IMR-90 (cell line): ENCODE measurements at regions not wholly inside any gene's neighbourhood (a gene's known extent, or its start where the extent isn't known, plus 50 kb on each side); places are given as distances from the start of the nearest gene placed in this dataset.

Experiments used
- ATAC-seq: fragments of 200-7000 bp; cut with Tn5 transposase; 2 replicates; pipeline ENCODE4 v1.9.1; 2020; ENCODE audit warnings: low read depth, mild to moderate bottlenecking, moderate library complexity
- BruUV-seq: library from RNA; stranded (reverse); fragments of 400-500 nt; replicated peaks from 2 replicates; lab custom pipeline; 2021; lab: Mats Ljungman, UMichigan
- CTCF ChIA-PET: fragments of 300-600 bp; formaldehyde crosslinking; extraction: SDS; loops from one replicate; lab custom pipeline; 2021; ENCODE audit warnings: antibody characterized with exemption; lab: Yijun Ruan, JAX
- POLR2A ChIA-PET: fragments of 300-600 bp; sonication (Branson Sonifier 250); formaldehyde crosslinking; loops from one replicate; lab custom pipeline; 2022; ENCODE audit warnings: antibody characterized with exemption; ENCODE audit not compliant: unreplicated experiment; lab: Charles Lee
- DNase-seq: peaks from one replicate; pipeline ENCODE4 v3.0.0; 2013
- H2AFZ ChIP-seq: replicated peaks from 2 replicates; pipeline ENCODE3; 2013; ENCODE audit warnings: low read length, mild to moderate bottlenecking; ENCODE audit not compliant: poor library complexity
- H2AK5ac ChIP-seq: 2 replicates; pipeline ENCODE4 v1.6.1; 2013; ENCODE audit warnings: low read depth, low read length, inconsistent platforms
- H2AK9ac ChIP-seq: replicated peaks from 2 replicates; pipeline ENCODE3; 2013; ENCODE audit warnings: mild to moderate bottlenecking, low read depth, low read length, moderate library complexity; ENCODE audit not compliant: poor library complexity
- H2BK120ac ChIP-seq: 2 replicates; pipeline ENCODE4 v1.6.1; 2013; ENCODE audit warnings: low read depth, low read length, inconsistent platforms
- H2BK15ac ChIP-seq: 3 replicates; pipeline ENCODE4 v1.6.1; 2013; ENCODE audit warnings: low read depth, low read length, inconsistent platforms
- H2BK20ac ChIP-seq: 2 replicates; pipeline ENCODE4 v1.6.1; 2013; ENCODE audit warnings: low read depth, mild to moderate bottlenecking, inconsistent platforms, low read length, moderate library complexity
- H2BK5ac ChIP-seq: 2 replicates; pipeline ENCODE4 v1.6.1; 2013; ENCODE audit warnings: mild to moderate bottlenecking, low read depth, low read length, inconsistent platforms; ENCODE audit not compliant: poor library complexity, severe bottlenecking
- H3K14ac ChIP-seq: replicated peaks from 2 replicates; pipeline ENCODE4 v1.6.1; 2013; ENCODE audit warnings: low read depth, low read length, inconsistent platforms
- H3K18ac ChIP-seq: 2 replicates; pipeline ENCODE4 v1.6.1; 2013; ENCODE audit warnings: low read depth, low read length, control low read depth
- H3K23ac ChIP-seq: 2 replicates; pipeline ENCODE4 v1.6.1; 2013; ENCODE audit warnings: low read depth, low read length, inconsistent platforms
- H3K27ac ChIP-seq: 2 replicates; pipeline ENCODE4 v1.5.1; 2013; ENCODE audit warnings: mild to moderate bottlenecking, control low read depth, low read length; ENCODE audit not compliant: insufficient read depth
- H3K27me3 ChIP-seq: 2 replicates; pipeline ENCODE4 v1.6.1; 2013; ENCODE audit warnings: low read length; ENCODE audit not compliant: control insufficient read depth, insufficient read depth
- H3K36me3 ChIP-seq: 2 replicates; pipeline ENCODE4 v1.6.1; 2013; ENCODE audit warnings: low read length, mixed read lengths; ENCODE audit not compliant: control insufficient read depth, insufficient read depth
- H3K4ac ChIP-seq: 2 replicates; pipeline ENCODE4 v1.6.1; 2013; ENCODE audit warnings: low read depth, low read length, inconsistent platforms
- H3K4me1 ChIP-seq: 2 replicates; pipeline ENCODE4 v1.6.1; 2013; ENCODE audit warnings: low read length, mixed read lengths; ENCODE audit not compliant: control insufficient read depth, insufficient read depth
- H3K4me2 ChIP-seq: 2 replicates; pipeline ENCODE4 v1.6.1; 2013; ENCODE audit warnings: low read depth, mild to moderate bottlenecking, control low read depth, low read length, moderate library complexity
- H3K4me3 ChIP-seq: 2 replicates; pipeline ENCODE4 v1.5.1; 2013; ENCODE audit warnings: low read depth, mild to moderate bottlenecking, control low read depth, low read length, moderate library complexity; ENCODE audit not compliant: insufficient read depth
- H3K56ac ChIP-seq: 2 replicates; pipeline ENCODE4 v1.6.1; 2013; ENCODE audit warnings: low read length, inconsistent platforms; ENCODE audit not compliant: insufficient read depth; ENCODE audit errors: extremely low read depth
- H3K79me1 ChIP-seq, 2 experiments: 2 replicates each; pipeline ENCODE4 v1.6.1; 2013; ENCODE audit warnings: low read length in 2 of 2, inconsistent platforms in 1 of 2, low read depth in 1 of 2
- H3K9ac ChIP-seq: 2 replicates; pipeline ENCODE4 v1.6.1; 2013; ENCODE audit warnings: low read depth, low read length, control low read depth
- H3K9me1 ChIP-seq: 2 replicates; pipeline ENCODE4 v1.6.1; 2013; ENCODE audit warnings: low read length, inconsistent platforms; ENCODE audit not compliant: insufficient read depth
- H3K9me3 ChIP-seq: 2 replicates; pipeline ENCODE4 v1.6.1; 2013; ENCODE audit warnings: low read length; ENCODE audit not compliant: control insufficient read depth, insufficient read depth
- H4K20me1 ChIP-seq: 2 replicates; pipeline ENCODE4 v1.6.1; 2013; ENCODE audit warnings: low read length, inconsistent platforms; ENCODE audit not compliant: insufficient read depth
- H4K5ac ChIP-seq: 2 replicates; pipeline ENCODE4 v1.6.1; 2013; ENCODE audit warnings: mild to moderate bottlenecking, low read depth, low read length, control low read depth
- H4K8ac ChIP-seq, 2 experiments: 2 replicates each; pipeline ENCODE4 v1.6.1; 2013; ENCODE audit warnings: low read depth in 2 of 2, low read length in 2 of 2, control low read depth in 1 of 2, inconsistent platforms in 1 of 2
- H4K91ac ChIP-seq: 2 replicates; pipeline ENCODE4 v1.6.1; 2013; ENCODE audit warnings: low read depth, low read length, inconsistent platforms; ENCODE audit not compliant: insufficient read depth
- BHLHE40 ChIP-seq: fragments of 150-350 bp; IDR thresholded peaks from 2 replicates; pipeline ENCODE4 v1.6.1; 2016; ENCODE audit warnings: mild to moderate bottlenecking, low read depth, low read length
- CEBPB ChIP-seq: IDR thresholded peaks from 2 replicates; pipeline ENCODE4 v1.6.1; 2012; ENCODE audit warnings: low read depth, low read length, improper control_type of control experiment
- CHD1 ChIP-seq: IDR thresholded peaks from 2 replicates; pipeline ENCODE4 v1.6.1; 2012; ENCODE audit warnings: low read depth, low read length, improper control_type of control experiment
- CTCF ChIP-seq: conservative IDR thresholded peaks from 2 replicates; pipeline ENCODE4 v1.5.1; 2012; ENCODE audit warnings: mild to moderate bottlenecking, low read depth, low read length, improper control_type of control experiment
- FOS ChIP-seq: fragments of 150-350 bp; IDR thresholded peaks from 2 replicates; pipeline ENCODE4 v1.6.1; 2016; ENCODE audit warnings: low read depth, low read length
- MAFK ChIP-seq: IDR thresholded peaks from 2 replicates; pipeline ENCODE4 v1.6.1; 2012; ENCODE audit warnings: low read depth, low read length, improper control_type of control experiment
- MAZ ChIP-seq: IDR thresholded peaks from 2 replicates; pipeline ENCODE4 v1.6.1; 2012; ENCODE audit warnings: low read depth, mild to moderate bottlenecking, low read length, improper control_type of control experiment, moderate library complexity, borderline replicate concordance
- MXI1 ChIP-seq: IDR thresholded peaks from 2 replicates; pipeline ENCODE4 v1.6.1; 2012; ENCODE audit warnings: low read depth, mild to moderate bottlenecking, low read length, moderate library complexity, borderline replicate concordance
- NFE2L2 ChIP-seq: fragments of 150-350 bp; IDR thresholded peaks from 2 replicates; pipeline ENCODE4 v1.6.1; 2016; ENCODE audit warnings: low read depth, mild to moderate bottlenecking, low read length
- POLR2A ChIP-seq: IDR thresholded peaks from 2 replicates; pipeline ENCODE4 v1.6.1; 2012; ENCODE audit warnings: mild to moderate bottlenecking, low read depth, low read length
- RAD21 ChIP-seq: IDR thresholded peaks from 2 replicates; pipeline ENCODE4 v1.6.1; 2012; ENCODE audit warnings: low read length, improper control_type of control experiment
- RCOR1 ChIP-seq: IDR thresholded peaks from 2 replicates; pipeline ENCODE4 v1.6.1; 2012; ENCODE audit warnings: mild to moderate bottlenecking, low read length, improper control_type of control experiment; ENCODE audit not compliant: insufficient replicate concordance
- RFX5 ChIP-seq: IDR thresholded peaks from 2 replicates; pipeline ENCODE4 v1.8.0; 2012; ENCODE audit warnings: low read depth, mild to moderate bottlenecking, low read length, moderate library complexity
- SMC3 ChIP-seq: fragments of 150-350 bp; IDR thresholded peaks from 2 replicates; pipeline ENCODE4 v1.6.1; 2016; ENCODE audit warnings: low read depth, mild to moderate bottlenecking, antibody characterized with exemption, low read length, moderate library complexity
- WGBS, 2 experiments: methylation state at CpG; one replicate each; pipeline versions ENCODE4 v1.1.5 to v1.1.7; 2013; ENCODE audit warnings: missing lambda C conversion rate in 2 of 2; ENCODE audit not compliant: insufficient read length in 1 of 2; ENCODE audit errors: extremely low coverage in 2 of 2; 5-methylcytosine and 5-hydroxymethylcytosine counted together
- dilution Hi-C: fragments of 300-500 bp; cut with HindIII; formaldehyde crosslinking; loops from one replicate; pipeline ENCODE4 v1.14.3; 2018; ENCODE audit warnings: low sequenced_read_pairs; ENCODE audit not compliant: unreplicated experiment
- in situ Hi-C: fragments of 300-500 bp; cut with MboI; formaldehyde crosslinking; loops from 3 replicates; pipeline ENCODE4 v1.14.3; 2019; ENCODE audit warnings: low sequenced_read_pairs, inconsistent platforms, mixed read lengths
- intact Hi-C: fragments of 100-400 bp; cut with micrococcal nuclease; formaldehyde crosslinking; loops from 2 replicates; pipeline ENCODE4 v1.10.0; 2022
- TF ChIP-seq, protein P1 (sequence below): fragments of 150-350 bp; IDR thresholded peaks from 2 replicates; pipeline ENCODE4 v1.6.1; 2017; ENCODE audit warnings: mild to moderate bottlenecking, antibody characterized with exemption, low read length, low read depth
- TF ChIP-seq, protein P2 (sequence below): fragments of 150-350 bp; IDR thresholded peaks from 2 replicates; pipeline ENCODE4 v1.6.1; 2016; ENCODE audit warnings: low read depth, mild to moderate bottlenecking, low read length, moderate library complexity, borderline replicate concordance

GRCh38 chr15:95644100-95644875 lies 686.2 kb upstream of the NR2F2 start:
- no peaks in the 10 kb centered on the region for H3K9me1 ChIP-seq
- no TSS peak for BruUV-seq
- POLR2A ChIA-PET, result interaction anchor here (0.6 kb wide), 1 partner anchor 72 kb away, joined by 3 read pairs; no protein-coding TSS in a partner anchor

More at GRCh38 chr15:95644100-95644875, 686.2 kb upstream of the NR2F2 start:
- no peak overlapping the region for H3K56ac ChIP-seq
- H4K91ac ChIP-seq, result no peak overlapping the region
- WGBS, 2 experiments, result 60% methylated on average over 1 of the region's 5 CpGs; no CpG with 5 or more reads in 1 of the 2 experiments
- DNase-seq (no peak), ATAC-seq (no peak)
- H3K23ac ChIP-seq, result no peak overlapping the region
- CTCF ChIA-PET, result no interaction called here
- no peak overlapping the region for H2BK5ac ChIP-seq
- no peak overlapping the region for H3K4me2 ChIP-seq
- H3K27me3 ChIP-seq, result no peaks in the 10 kb centered on the region
- no peak overlapping the region for H3K4me3 ChIP-seq
- no peak overlapping the region for H2BK15ac ChIP-seq
- H2BK20ac ChIP-seq, result no peak overlapping the region
- no peaks in the 10 kb centered on the region for H3K79me1 ChIP-seq
- H2AK5ac ChIP-seq, result no peak overlapping the region
- no peaks in the 10 kb centered on the region; the same call in 1 of the 2 replicates for H3K4me1 ChIP-seq
- H4K5ac ChIP-seq, result no peak overlapping the region
- no peak overlapping the region for H3K14ac ChIP-seq
- H3K18ac ChIP-seq, result no peak overlapping the region
- H3K9ac ChIP-seq, result no peak overlapping the region
- no peak overlapping the region for H3K27ac ChIP-seq
- H2AK9ac ChIP-seq, result no peak overlapping the region
- dilution Hi-C loops, result no loop called here
- no peaks in the 10 kb centered on the region for H3K36me3 ChIP-seq
- H2BK120ac ChIP-seq, result no peak overlapping the region
- no peaks in the 10 kb centered on the region for H3K9me3 ChIP-seq
- in situ Hi-C loops, result no loop called here
- no peak overlapping the region for H2AFZ ChIP-seq
- no peaks in the 10 kb centered on the region for H4K20me1 ChIP-seq
- TF ChIP-seq MAFK (no peak), CTCF (no peak), MAZ (no peak), MXI1 (no peak), FOS (no peak), NFE2L2 (no peak), RFX5 (no peak), POLR2A (no peak), RAD21 (no peak), SMC3 (no peak), CEBPB (no peak), CHD1 (no peak), RCOR1 (no peak), BHLHE40 (no peak)
- TF ChIP-seq, protein P1, sequence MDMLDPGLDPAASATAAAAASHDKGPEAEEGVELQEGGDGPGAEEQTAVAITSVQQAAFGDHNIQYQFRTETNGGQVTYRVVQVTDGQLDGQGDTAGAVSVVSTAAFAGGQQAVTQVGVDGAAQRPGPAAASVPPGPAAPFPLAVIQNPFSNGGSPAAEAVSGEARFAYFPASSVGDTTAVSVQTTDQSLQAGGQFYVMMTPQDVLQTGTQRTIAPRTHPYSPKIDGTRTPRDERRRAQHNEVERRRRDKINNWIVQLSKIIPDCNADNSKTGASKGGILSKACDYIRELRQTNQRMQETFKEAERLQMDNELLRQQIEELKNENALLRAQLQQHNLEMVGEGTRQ, result no peak
- TF ChIP-seq, protein P2, sequence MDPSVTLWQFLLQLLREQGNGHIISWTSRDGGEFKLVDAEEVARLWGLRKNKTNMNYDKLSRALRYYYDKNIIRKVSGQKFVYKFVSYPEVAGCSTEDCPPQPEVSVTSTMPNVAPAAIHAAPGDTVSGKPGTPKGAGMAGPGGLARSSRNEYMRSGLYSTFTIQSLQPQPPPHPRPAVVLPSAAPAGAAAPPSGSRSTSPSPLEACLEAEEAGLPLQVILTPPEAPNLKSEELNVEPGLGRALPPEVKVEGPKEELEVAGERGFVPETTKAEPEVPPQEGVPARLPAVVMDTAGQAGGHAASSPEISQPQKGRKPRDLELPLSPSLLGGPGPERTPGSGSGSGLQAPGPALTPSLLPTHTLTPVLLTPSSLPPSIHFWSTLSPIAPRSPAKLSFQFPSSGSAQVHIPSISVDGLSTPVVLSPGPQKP, result no peak
- H3K4ac ChIP-seq, result no peak overlapping the region
- H4K8ac ChIP-seq, result no peak overlapping the region
- intact Hi-C loops, result no loop called here
